ENCODE measurements at regions not wholly inside any gene's neighbourhood (a gene's known extent, or its start where the extent isn't known, plus 50 kb on each side); places are given as distances from the start of the nearest gene placed in this dataset.

- TF ChIP-seq CTCF (IDR thresholded peaks at IDR 0.05) (no peak), EZH2 (IDR thresholded peaks at IDR 0.05; ENCODE audit: borderline replicate concordance, insufficient read depth, low read depth, low read length, poor library complexity, severe bottlenecking) (no peak)
Measured at GRCh38 chr20:40860487-40860902, 168.1 kb upstream of the TOP1 start.

Measured in B cell (primary cell).